MCF 10A (cell line): ENCODE measurements at regions not wholly inside any gene's neighbourhood (a gene's known extent, or its start where the extent isn't known, plus 50 kb on each side); places are given as distances from the start of the nearest gene placed in this dataset.

ENCODE experiments used
- BruUV-seq: library from RNA; stranded (reverse); fragments of 400-500 nt; replicated peaks from 2 replicates; lab custom pipeline; 2021; lab: Mats Ljungman, UMichigan
- CTCF ChIA-PET: fragments of 300-600 bp; sonication (Branson Sonifier 250); formaldehyde crosslinking; extraction: SDS; loops from one replicate; lab custom pipeline; 2021; ENCODE audit warnings: antibody characterized with exemption, inconsistent platforms; lab: Yijun Ruan, JAX
- POLR2A ChIA-PET: fragments of 300-600, 350-650 bp; sonication (Branson Sonifier 250); formaldehyde crosslinking; extraction: SDS; loops from one replicate; lab custom pipeline; 2020; ENCODE audit warnings: antibody characterized with exemption, inconsistent platforms; lab: Yijun Ruan, JAX
- DNase-seq: peaks from one replicate; pipeline ENCODE4 v3.0.0-alpha.2; 2018; ENCODE audit not compliant: unreplicated experiment
- H3K27ac Mint-ChIP-seq: one replicate; pipeline ENCODE4 v1.8.0; 2022; ENCODE audit warnings: mild to moderate bottlenecking, low read depth, mixed read lengths; ENCODE audit not compliant: unreplicated experiment
- H3K27me3 Mint-ChIP-seq: one replicate; pipeline ENCODE4 v1.8.0; 2022; ENCODE audit warnings: mixed read lengths; ENCODE audit not compliant: insufficient read depth, unreplicated experiment
- H3K36me3 Mint-ChIP-seq: one replicate; pipeline ENCODE4 v1.8.0; 2022; ENCODE audit warnings: mild to moderate bottlenecking, moderate library complexity, mixed read lengths; ENCODE audit not compliant: insufficient read depth, unreplicated experiment
- H3K4me1 Mint-ChIP-seq: one replicate; pipeline ENCODE4 v1.8.0; 2022; ENCODE audit warnings: mixed read lengths; ENCODE audit not compliant: insufficient read depth, unreplicated experiment
- H3K4me3 Mint-ChIP-seq: one replicate; pipeline ENCODE4 v1.8.0; 2022; ENCODE audit warnings: mild to moderate bottlenecking, moderate library complexity, mixed read lengths; ENCODE audit not compliant: unreplicated experiment
- H3K9me3 Mint-ChIP-seq: one replicate; pipeline ENCODE4 v1.8.0; 2022; ENCODE audit warnings: mixed read lengths; ENCODE audit not compliant: unreplicated experiment
- CTCF ChIP-seq: fragments of 200-600 bp; IDR thresholded peaks from one replicate; pipeline ENCODE4 v1.8.0; 2022; ENCODE audit warnings: antibody characterized with exemption, mild to moderate bottlenecking; ENCODE audit not compliant: unreplicated experiment
- intact Hi-C: fragments of 100-400 bp; cut with micrococcal nuclease; formaldehyde crosslinking; loops from 2 replicates; pipeline ENCODE4 v1.14.1; 2022

- Mint-ChIP-seq H3K27me3 (no peaks in the 10 kb centered on the region), H3K36me3 (no peaks in the 10 kb centered on the region), H3K27ac (no peak overlapping the region), H3K4me3 (no peak overlapping the region), H3K4me1 (no peaks in the 10 kb centered on the region), H3K9me3 (no peaks in the 10 kb centered on the region)
- CTCF ChIA-PET, result no interaction called here
- intact Hi-C loops, result no loop called here
- no peak for TF ChIP-seq CTCF
- no peak for DNase-seq
- POLR2A ChIA-PET, result interaction anchor here (0.7 kb wide), 1 partner anchor 12 kb away, joined by 3 read pairs; no protein-coding TSS in a partner anchor
- BruUV-seq, result no TSS peak
These were observed 224.3 kb upstream of the MDGA2 start for GRCh38 chr14:47899685-47900084.

- H3K9me3 Mint-ChIP-seq, result no peaks in the 10 kb centered on the region
- no peaks in the 10 kb centered on the region for H3K4me1 Mint-ChIP-seq
- no peak overlapping the region for H3K4me3 Mint-ChIP-seq
- no peak for DNase-seq
- H3K27ac Mint-ChIP-seq, result no peak overlapping the region
- TF ChIP-seq CTCF, result no peak
- no peaks in the 10 kb centered on the region for H3K27me3 Mint-ChIP-seq
- intact Hi-C loops, result no loop called here
- no TSS peak for BruUV-seq
- ChIA-PET CTCF (no interaction called here), POLR2A (no interaction called here)
- H3K36me3 Mint-ChIP-seq, result no peaks in the 10 kb centered on the region
These were observed 198.9 kb upstream of the MDGA2 start for GRCh38 chr14:47874350-47874749.

GRCh38 chr14:47872588-47872987 is 197.2 kb upstream of the MDGA2 start:
- Mint-ChIP-seq H3K27ac (no peak overlapping the region), H3K4me1 (no peaks in the 10 kb centered on the region), H3K9me3 (no peaks in the 10 kb centered on the region), H3K27me3 (no peaks in the 10 kb centered on the region), H3K36me3 (no peaks in the 10 kb centered on the region), H3K4me3 (no peak overlapping the region)
- no peak for DNase-seq
- ChIA-PET CTCF (no interaction called here), POLR2A (no interaction called here)
- TF ChIP-seq CTCF, result no peak
- BruUV-seq, result no TSS peak
- intact Hi-C loops, result no loop called here

GRCh38 chr14:47863441-47863840 is 188.0 kb upstream of the MDGA2 start:
- CTCF ChIA-PET, result interaction anchor here (0.6 kb wide), 1 partner anchor 1323 kb away, joined by 3 read pairs; no protein-coding TSS in a partner anchor
- Mint-ChIP-seq H3K27me3 (no peaks in the 10 kb centered on the region), H3K36me3 (no peaks in the 10 kb centered on the region), H3K9me3 (no peaks in the 10 kb centered on the region), H3K27ac (no peak overlapping the region), H3K4me3 (no peak overlapping the region), H3K4me1 (no peaks in the 10 kb centered on the region)
- intact Hi-C loops, result no loop called here
- TF ChIP-seq CTCF, result no peak
- DNase-seq, result no peak
- BruUV-seq, result no TSS peak
- POLR2A ChIA-PET, result no interaction called here
